GM12873 (cell line): ENCODE measurements at regions not wholly inside any gene's neighbourhood (a gene's known extent, or its start where the extent isn't known, plus 50 kb on each side); places are given as distances from the start of the nearest gene placed in this dataset.
A peak's percentile ranks its signal among the peaks of the same experiment; 100 is the strongest.

Experiments used
- TF ChIP-seq, protein P1 (sequence below): IDR thresholded peaks from 2 replicates; pipeline ENCODE4 v1.5.1; 2012; ENCODE audit warnings: low read depth, mild to moderate bottlenecking, moderate library complexity, low read length, control low read depth; ENCODE audit not compliant: insufficient read depth; ENCODE audit errors: missing control alignments

DNA sequence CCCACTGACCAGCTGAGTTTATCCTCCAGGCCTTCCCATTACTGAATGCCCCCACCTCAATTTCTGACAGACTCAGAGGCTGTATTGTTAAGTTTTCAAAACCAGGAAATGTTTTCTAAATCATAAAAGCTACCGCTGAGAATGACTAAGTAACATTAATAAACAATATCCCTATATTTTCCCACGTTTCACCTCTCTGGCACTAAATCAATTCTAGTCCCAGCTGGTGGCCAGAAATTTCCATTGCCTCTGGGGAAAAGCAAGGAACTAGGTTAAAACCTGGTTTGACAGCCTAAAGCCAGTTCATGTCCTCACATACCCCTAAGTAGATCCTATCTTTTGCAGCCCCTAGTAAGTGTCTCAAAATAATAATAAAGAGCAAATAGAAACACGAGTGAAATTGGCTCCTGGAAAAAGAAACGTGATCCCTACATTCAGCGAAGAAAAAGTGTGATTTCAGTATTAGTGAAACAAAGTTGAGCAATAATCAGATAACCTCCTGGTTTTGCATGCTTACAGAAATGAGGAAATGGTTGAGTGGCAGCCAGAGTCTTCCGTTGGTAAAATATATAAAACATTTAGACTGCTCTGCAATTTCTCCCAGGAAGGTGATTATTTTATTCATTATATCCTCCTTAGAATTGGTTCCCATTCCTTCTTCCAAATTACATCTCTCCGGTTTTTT lies 110.9 kb downstream of the ESM1 start:
- TF ChIP-seq, protein P1, sequence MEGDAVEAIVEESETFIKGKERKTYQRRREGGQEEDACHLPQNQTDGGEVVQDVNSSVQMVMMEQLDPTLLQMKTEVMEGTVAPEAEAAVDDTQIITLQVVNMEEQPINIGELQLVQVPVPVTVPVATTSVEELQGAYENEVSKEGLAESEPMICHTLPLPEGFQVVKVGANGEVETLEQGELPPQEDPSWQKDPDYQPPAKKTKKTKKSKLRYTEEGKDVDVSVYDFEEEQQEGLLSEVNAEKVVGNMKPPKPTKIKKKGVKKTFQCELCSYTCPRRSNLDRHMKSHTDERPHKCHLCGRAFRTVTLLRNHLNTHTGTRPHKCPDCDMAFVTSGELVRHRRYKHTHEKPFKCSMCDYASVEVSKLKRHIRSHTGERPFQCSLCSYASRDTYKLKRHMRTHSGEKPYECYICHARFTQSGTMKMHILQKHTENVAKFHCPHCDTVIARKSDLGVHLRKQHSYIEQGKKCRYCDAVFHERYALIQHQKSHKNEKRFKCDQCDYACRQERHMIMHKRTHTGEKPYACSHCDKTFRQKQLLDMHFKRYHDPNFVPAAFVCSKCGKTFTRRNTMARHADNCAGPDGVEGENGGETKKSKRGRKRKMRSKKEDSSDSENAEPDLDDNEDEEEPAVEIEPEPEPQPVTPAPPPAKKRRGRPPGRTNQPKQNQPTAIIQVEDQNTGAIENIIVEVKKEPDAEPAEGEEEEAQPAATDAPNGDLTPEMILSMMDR = no peak

DNA sequence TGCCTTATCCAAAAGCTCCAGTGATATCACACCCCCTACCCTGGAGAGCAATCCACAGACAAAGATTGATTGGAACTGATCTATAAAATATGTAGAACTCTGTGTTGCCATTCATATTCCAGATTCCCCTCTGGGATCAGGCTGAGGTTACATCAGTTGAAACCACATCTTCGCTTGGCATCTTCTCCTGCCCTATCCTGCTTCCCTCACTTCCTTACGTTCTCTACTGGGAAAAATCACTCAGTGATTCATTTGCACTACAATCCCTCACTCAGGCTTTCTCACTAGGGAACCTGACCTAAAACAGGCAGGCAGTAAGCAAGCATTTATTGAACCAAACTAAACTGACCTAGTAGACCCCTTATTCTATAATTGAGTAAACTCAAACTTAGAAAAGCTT lies 111.7 kb downstream of the ESM1 start:
- TF ChIP-seq, protein P1 = no peak

- TF ChIP-seq, protein P1 = no peak
Observed at GRCh38 chr5:54872810-54873209, 112.6 kb downstream of the ESM1 start.

DNA sequence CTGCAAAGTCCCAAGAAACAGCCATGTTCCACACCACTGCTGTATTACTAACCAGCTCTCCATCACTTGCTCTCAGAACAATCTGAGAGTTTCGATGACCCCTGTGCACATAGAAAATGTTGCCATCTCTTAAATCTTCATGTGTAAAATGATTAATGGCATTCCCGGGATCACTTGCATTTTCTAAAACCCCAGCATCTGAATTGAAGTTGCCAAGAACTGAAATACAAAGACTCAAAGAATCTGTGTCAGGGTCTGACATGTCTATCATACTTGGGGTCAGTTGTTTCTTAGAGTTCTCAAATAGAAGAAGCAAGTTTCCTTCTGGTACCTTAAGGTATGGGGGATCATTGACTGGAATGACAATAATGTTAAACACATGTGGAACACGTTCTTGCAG lies 115.1 kb downstream of the ESM1 start:
- TF ChIP-seq, protein P1 = no peak

GRCh38 chr5:54869691-54870090 lies 115.7 kb downstream of the ESM1 start:
- TF ChIP-seq, protein P1 = no peak

- TF ChIP-seq, protein P1 = no peak
Observed at GRCh38 chr5:54868511-54869483, 116.6 kb downstream of the ESM1 start.

DNA sequence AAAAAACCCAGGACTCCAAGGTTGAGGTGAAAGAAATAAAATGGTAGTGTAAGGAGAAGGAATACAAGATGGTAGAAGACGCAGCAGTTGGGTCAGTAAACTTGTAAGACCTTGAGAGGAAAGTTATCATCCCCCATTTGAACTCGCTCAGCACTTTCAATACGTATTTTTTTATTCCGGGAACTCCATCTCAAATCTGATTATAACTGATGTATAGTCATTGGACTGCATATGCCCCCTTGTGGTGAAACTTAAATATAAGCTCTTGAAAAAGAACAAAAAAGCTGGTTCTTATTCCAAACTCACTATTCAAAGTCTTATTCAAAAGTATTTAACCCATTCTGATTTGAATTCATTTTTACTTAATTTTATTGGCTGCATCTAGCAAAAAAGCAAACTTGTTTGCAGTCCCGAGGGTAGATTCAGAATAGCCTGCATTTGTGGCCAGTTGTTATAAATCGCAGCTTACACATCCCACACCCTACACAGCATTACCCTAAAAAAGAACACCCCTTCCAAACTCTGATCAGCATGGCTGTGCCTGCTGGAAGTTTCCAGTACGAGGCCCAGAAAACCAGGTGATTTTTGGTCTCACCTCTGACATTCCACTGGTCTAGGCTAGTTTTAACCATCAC lies 118.0 kb downstream of the ESM1 start:
- TF ChIP-seq, protein P1 = peak; percentile 48
